ENCODE measurements at regions not wholly inside any gene's neighbourhood (a gene's known extent, or its start where the extent isn't known, plus 50 kb on each side); places are given as distances from the start of the nearest gene placed in this dataset.

DNA sequence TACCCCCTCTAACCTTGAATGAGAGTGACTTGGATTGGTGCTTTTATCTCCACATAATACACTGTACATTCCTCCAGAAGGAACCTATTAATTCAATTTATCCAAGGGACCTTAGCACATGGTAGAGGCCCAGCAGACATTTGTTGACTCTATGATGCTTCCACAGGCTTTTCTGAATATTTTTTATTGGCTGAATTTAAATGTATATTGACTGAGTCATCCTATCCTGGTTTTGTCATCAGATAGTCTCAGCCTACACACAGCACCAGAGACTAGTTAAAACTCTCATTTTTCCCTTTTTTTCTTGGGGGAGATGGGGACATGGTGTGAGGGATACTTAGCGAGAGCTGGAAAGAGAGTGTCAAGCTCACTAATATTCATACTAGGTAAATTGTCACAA, 101.6 kb downstream of the LRRC30 start:
- no peak for DNase-seq (ENCODE audit: low read depth)
- no peak overlapping the region for H3K4me3 ChIP-seq (ENCODE audit: low read depth, low read length)
- TF ChIP-seq, protein P1, sequence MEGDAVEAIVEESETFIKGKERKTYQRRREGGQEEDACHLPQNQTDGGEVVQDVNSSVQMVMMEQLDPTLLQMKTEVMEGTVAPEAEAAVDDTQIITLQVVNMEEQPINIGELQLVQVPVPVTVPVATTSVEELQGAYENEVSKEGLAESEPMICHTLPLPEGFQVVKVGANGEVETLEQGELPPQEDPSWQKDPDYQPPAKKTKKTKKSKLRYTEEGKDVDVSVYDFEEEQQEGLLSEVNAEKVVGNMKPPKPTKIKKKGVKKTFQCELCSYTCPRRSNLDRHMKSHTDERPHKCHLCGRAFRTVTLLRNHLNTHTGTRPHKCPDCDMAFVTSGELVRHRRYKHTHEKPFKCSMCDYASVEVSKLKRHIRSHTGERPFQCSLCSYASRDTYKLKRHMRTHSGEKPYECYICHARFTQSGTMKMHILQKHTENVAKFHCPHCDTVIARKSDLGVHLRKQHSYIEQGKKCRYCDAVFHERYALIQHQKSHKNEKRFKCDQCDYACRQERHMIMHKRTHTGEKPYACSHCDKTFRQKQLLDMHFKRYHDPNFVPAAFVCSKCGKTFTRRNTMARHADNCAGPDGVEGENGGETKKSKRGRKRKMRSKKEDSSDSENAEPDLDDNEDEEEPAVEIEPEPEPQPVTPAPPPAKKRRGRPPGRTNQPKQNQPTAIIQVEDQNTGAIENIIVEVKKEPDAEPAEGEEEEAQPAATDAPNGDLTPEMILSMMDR (IDR thresholded peaks at IDR 0.05; ENCODE audit: low read depth, low read length): no peak
- TF ChIP-seq POLR2A (IDR thresholded peaks at IDR 0.05; ENCODE audit: extremely low read depth, insufficient read length) (no peak), MYC (IDR thresholded peaks at IDR 0.05; ENCODE audit: low read depth, low read length) (no peak)
- TF ChIP-seq, protein P2, sequence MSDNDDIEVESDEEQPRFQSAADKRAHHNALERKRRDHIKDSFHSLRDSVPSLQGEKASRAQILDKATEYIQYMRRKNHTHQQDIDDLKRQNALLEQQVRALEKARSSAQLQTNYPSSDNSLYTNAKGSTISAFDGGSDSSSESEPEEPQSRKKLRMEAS (IDR thresholded peaks at IDR 0.05; ENCODE audit: low read depth, low read length): no peak

DNA sequence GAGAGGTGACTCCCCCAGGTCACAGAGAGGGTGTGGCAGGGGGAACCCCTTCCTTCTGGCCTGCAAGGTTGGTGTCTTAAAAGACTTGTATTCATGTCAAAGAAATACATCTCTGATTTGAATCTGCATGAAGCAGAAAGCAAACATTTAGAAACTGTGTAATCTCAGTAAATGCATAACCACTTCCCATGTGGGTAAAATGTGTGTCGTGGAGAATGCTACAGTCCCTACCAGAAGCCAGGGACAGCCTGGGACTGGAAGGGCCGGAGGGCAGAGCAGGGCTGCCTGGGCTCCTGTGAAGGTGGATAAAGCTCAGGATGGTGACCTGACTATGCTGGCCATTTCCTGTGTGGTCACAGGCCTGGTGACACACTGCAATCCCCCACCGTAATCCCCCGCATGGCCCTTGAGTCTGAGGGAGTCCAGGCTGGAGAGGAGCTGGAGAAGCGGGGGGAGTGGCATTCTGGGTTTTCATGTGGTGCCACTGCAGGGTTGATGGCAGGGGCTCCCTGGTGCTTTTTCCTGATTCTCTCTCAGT, 102.2 kb downstream of the LRRC30 start:
- H3K4me3 ChIP-seq (ENCODE audit: low read depth, low read length): no peak overlapping the region
- no peak for DNase-seq (ENCODE audit: low read depth)
- TF ChIP-seq MYC (IDR thresholded peaks at IDR 0.05; ENCODE audit: low read depth, low read length): no peak
- no peak for TF ChIP-seq POLR2A (IDR thresholded peaks at IDR 0.05; ENCODE audit: extremely low read depth, insufficient read length)
- TF ChIP-seq, protein P2 (IDR thresholded peaks at IDR 0.05; ENCODE audit: low read depth, low read length): no peak
- TF ChIP-seq, protein P1 (IDR thresholded peaks at IDR 0.05; ENCODE audit: low read depth, low read length): no peak

DNA sequence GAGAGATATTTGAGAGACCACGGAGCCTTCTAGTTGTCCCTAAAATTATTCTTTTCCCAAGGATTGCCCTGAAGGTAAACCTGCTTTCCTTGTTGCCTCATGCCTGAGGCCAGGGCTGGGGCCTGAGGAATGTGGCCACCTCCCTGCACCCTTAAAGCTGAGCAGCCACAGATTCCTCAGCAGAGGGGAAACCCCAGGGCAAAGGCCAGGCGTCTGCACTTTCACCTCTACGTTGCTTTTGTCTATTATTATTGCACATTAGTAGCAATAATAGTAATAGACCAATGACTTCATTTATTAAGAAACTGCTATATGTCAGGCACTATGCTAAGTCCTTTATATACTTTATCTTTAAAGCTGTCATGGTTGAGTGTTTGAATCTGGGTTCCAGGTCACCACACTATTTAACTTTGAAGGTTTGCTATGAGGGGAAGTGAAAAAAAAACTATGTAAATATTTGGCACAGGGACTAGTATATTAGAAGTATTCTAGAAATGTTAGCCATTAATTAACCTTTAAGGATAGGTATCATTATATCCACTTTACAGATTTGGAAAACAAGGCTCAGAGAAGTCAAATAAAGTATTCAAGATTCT, 104.2 kb downstream of the LRRC30 start:
- H3K4me3 ChIP-seq (ENCODE audit: low read depth, low read length): no peak overlapping the region
- no peak for DNase-seq (ENCODE audit: low read depth)
- TF ChIP-seq MYC (IDR thresholded peaks at IDR 0.05; ENCODE audit: low read depth, low read length): no peak
- TF ChIP-seq, protein P2 (IDR thresholded peaks at IDR 0.05; ENCODE audit: low read depth, low read length): no peak
- TF ChIP-seq, protein P1 (IDR thresholded peaks at IDR 0.05; ENCODE audit: low read depth, low read length): no peak
- TF ChIP-seq POLR2A (IDR thresholded peaks at IDR 0.05; ENCODE audit: extremely low read depth, insufficient read length): no peak

DNA sequence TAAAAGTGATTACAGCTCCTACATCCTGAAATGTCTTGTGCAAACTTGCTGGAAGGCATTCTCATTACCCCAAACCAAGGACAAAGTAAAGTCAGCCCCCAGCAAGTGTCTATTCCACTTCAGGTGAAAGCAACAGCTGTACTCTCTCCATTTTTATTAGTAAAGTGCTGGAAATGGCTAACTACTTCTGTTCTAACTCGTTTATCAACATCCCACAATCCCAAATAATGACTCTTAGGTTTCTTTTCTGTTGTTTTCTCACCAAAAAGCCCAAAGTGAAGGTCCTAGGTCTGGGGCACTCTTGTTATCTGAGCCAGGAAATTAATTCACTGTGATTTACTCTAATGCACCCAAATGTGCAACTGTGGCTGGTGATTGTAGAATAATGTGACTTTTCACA, 105.7 kb downstream of the LRRC30 start:
- TF ChIP-seq, protein P1 (IDR thresholded peaks at IDR 0.05; ENCODE audit: low read depth, low read length): no peak
- no peak for TF ChIP-seq MYC (IDR thresholded peaks at IDR 0.05; ENCODE audit: low read depth, low read length)
- DNase-seq (ENCODE audit: low read depth): no peak
- no peak overlapping the region for H3K4me3 ChIP-seq (ENCODE audit: low read depth, low read length)

DNA sequence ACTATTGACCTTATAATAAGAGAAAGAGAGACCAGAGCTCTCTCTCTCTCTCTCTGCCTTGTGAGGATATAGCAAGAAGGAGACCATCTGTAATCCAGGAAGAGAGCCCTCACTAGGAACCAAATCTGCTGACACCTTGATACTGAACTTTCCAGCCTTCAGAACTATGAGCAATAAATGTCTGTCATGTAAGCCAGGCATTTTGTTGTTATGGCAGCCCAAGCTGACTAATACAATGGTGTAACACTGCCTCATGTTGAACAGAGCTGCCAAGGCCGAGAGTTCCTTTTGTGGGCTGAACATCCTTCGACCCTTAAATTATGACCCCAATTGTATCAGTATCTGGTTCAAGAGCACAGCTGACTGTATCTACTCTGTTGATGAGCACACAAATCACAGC, 108.0 kb downstream of the LRRC30 start:
- no peak for DNase-seq (ENCODE audit: low read depth)
- TF ChIP-seq, protein P1 (IDR thresholded peaks at IDR 0.05; ENCODE audit: low read depth, low read length): no peak
- no peak overlapping the region for H3K4me3 ChIP-seq (ENCODE audit: low read depth, low read length)
